ENCODE measurements at regions not wholly inside any gene's neighbourhood (a gene's known extent, or its start where the extent isn't known, plus 50 kb on each side); places are given as distances from the start of the nearest gene placed in this dataset.
"Not testable (repeated sequence)": the region's sequence is repeated elsewhere in the genome, so short reads cannot be mapped to it uniquely, and the experiment has no call there.

- no peak for DNase-seq
These were observed 395.3 kb upstream of the RUNX1 start for GRCh38 chr21:35444391-35444790.

GRCh38 chr21:35441868-35442582 is 392.9 kb upstream of the RUNX1 start:
- no peak for DNase-seq

- no peak for DNase-seq
These were observed 389.7 kb upstream of the RUNX1 start for GRCh38 chr21:35438643-35439404.

GRCh38 chr21:35437941-35438340 is 388.8 kb upstream of the RUNX1 start:
- no peak for DNase-seq

GRCh38 chr21:35436899-35437298 is 387.8 kb upstream of the RUNX1 start:
- no peak for DNase-seq

GRCh38 chr21:35432601-35433000 is 383.5 kb upstream of the RUNX1 start:
- DNase-seq: not testable (repeated sequence)

GRCh38 chr21:35430260-35430659 is 381.2 kb upstream of the RUNX1 start:
- no peak for DNase-seq

- DNase-seq: no peak
These were observed 379.8 kb upstream of the RUNX1 start for GRCh38 chr21:35428937-35429336.

- DNase-seq: peak; percentile 41
These were observed 379.4 kb upstream of the RUNX1 start for GRCh38 chr21:35428489-35428888.

- no peak for DNase-seq
These were observed 378.9 kb upstream of the RUNX1 start for GRCh38 chr21:35428001-35428320.

GRCh38 chr21:35427320-35428000 is 378.4 kb upstream of the RUNX1 start:
- no peak for DNase-seq

GRCh38 chr21:35426897-35427296 is 377.8 kb upstream of the RUNX1 start:
- DNase-seq: no peak

GRCh38 chr21:35426469-35426868 is 377.4 kb upstream of the RUNX1 start:
- DNase-seq: no peak

- no peak for DNase-seq
These were observed 375.0 kb upstream of the RUNX1 start for GRCh38 chr21:35424122-35424521.

- DNase-seq: no peak
These were observed 374.6 kb upstream of the RUNX1 start for GRCh38 chr21:35423709-35424108.

GRCh38 chr21:35422011-35422410 is 372.9 kb upstream of the RUNX1 start:
- no peak for DNase-seq

- DNase-seq: no peak
These were observed 372.1 kb upstream of the RUNX1 start for GRCh38 chr21:35421221-35421620.

- no peak for DNase-seq
These were observed 371.6 kb upstream of the RUNX1 start for GRCh38 chr21:35420656-35421055.

GRCh38 chr21:35417762-35418161 is 368.7 kb upstream of the RUNX1 start:
- DNase-seq: no peak

GRCh38 chr21:35416866-35417489 is 367.9 kb upstream of the RUNX1 start:
- DNase-seq: no peak

- no peak for DNase-seq
These were observed 365.5 kb upstream of the RUNX1 start for GRCh38 chr21:35414507-35415139.

GRCh38 chr21:35414056-35414455 is 365.0 kb upstream of the RUNX1 start:
- no peak for DNase-seq

GRCh38 chr21:35412231-35412630 is 363.1 kb upstream of the RUNX1 start:
- DNase-seq: no peak
